ENCODE measurements at regions not wholly inside any gene's neighbourhood (a gene's known extent, or its start where the extent isn't known, plus 50 kb on each side); places are given as distances from the start of the nearest gene placed in this dataset.

DNA sequence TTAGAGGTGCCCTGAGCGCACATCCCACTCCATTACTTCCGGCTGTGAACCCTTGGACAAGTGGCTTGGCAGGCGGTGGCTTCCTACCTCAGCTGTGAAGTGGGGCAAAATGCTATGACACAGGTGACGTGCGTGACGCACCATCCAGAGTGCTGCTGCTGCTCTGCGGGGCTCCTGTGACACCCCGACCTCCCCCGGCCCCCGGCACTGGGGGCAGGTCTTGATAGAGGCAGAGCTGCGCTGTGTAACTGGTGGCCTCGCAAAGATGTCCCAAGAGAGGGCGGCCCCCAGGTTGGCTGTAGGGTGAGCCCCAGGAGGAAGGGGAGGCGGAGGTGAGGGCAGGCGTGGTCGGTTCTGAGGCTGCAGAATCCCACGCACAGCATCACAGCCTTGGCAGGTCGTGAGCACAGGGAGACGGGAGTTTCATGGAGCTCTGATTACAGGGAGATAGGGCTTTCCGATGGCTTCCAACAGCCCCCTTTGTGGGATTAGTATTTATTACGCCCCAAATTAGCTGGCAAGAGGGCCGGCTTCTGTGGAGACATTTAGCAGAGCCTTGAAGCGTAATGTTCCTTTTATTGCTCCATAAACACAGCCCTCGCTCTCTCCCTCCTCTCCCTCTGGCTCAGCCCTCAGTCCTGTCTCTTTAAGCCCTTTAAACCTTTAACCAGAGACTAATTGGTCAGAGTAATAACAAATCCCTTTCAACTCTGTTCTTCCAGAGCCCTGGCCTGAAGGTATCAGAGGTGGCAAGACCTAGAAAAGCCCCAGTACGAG is 328.1 kb downstream of the C16orf95 start:
- TF ChIP-seq, protein P1, sequence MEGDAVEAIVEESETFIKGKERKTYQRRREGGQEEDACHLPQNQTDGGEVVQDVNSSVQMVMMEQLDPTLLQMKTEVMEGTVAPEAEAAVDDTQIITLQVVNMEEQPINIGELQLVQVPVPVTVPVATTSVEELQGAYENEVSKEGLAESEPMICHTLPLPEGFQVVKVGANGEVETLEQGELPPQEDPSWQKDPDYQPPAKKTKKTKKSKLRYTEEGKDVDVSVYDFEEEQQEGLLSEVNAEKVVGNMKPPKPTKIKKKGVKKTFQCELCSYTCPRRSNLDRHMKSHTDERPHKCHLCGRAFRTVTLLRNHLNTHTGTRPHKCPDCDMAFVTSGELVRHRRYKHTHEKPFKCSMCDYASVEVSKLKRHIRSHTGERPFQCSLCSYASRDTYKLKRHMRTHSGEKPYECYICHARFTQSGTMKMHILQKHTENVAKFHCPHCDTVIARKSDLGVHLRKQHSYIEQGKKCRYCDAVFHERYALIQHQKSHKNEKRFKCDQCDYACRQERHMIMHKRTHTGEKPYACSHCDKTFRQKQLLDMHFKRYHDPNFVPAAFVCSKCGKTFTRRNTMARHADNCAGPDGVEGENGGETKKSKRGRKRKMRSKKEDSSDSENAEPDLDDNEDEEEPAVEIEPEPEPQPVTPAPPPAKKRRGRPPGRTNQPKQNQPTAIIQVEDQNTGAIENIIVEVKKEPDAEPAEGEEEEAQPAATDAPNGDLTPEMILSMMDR (IDR thresholded peaks at IDR 0.05; ENCODE audit: low read depth, low read length), result no peak
- H3K4me3 ChIP-seq (ENCODE audit: low read depth, low read length), result no peak overlapping the region

- H3K4me3 ChIP-seq (ENCODE audit: low read depth, low read length), result no peak overlapping the region
- TF ChIP-seq, protein P1 (IDR thresholded peaks at IDR 0.05; ENCODE audit: low read depth, low read length), result no peak
Observed at GRCh38 chr16:86990451-86990850, 326.7 kb downstream of the C16orf95 start.

DNA sequence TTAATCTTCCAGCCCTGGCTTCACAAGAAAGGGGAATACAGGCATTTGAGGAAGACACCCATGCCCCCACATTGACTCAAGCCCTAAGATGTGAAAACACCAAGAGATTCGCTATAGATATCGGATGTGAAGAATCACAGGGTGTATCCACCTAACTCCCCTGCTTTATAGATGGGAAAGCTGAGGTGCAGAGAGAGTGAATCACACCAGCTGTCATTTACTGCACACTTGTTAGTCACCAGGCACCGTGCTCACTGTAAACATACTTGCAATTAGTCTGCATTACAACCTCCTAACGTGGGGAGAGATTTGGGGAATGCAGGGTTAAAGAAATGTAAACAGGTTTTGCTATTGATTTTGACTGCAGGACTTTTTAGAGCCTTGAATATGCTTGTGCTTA is 325.5 kb downstream of the C16orf95 start:
- no peak overlapping the region for H3K4me3 ChIP-seq (ENCODE audit: low read depth, low read length)
- TF ChIP-seq, protein P1 (IDR thresholded peaks at IDR 0.05; ENCODE audit: low read depth, low read length), result no peak

GRCh38 chr16:86992587-86992986 is 324.6 kb downstream of the C16orf95 start:
- TF ChIP-seq, protein P1 (IDR thresholded peaks at IDR 0.05; ENCODE audit: low read depth, low read length), result no peak

GRCh38 chr16:86993426-86994110 is 323.6 kb downstream of the C16orf95 start:
- H3K4me3 ChIP-seq (ENCODE audit: low read depth, low read length), result no peak overlapping the region
- TF ChIP-seq, protein P1 (IDR thresholded peaks at IDR 0.05; ENCODE audit: low read depth, low read length), result no peak

More at GRCh38 chr16:86992587-86992986, 324.6 kb downstream of the C16orf95 start:
- no peak overlapping the region for H3K4me3 ChIP-seq (ENCODE audit: low read depth, low read length)

GRCh38 chr16:86994215-86994614 is 323.0 kb downstream of the C16orf95 start:
- H3K4me3 ChIP-seq (ENCODE audit: low read depth, low read length), result no peak overlapping the region
- TF ChIP-seq, protein P1 (IDR thresholded peaks at IDR 0.05; ENCODE audit: low read depth, low read length), result no peak

DNA sequence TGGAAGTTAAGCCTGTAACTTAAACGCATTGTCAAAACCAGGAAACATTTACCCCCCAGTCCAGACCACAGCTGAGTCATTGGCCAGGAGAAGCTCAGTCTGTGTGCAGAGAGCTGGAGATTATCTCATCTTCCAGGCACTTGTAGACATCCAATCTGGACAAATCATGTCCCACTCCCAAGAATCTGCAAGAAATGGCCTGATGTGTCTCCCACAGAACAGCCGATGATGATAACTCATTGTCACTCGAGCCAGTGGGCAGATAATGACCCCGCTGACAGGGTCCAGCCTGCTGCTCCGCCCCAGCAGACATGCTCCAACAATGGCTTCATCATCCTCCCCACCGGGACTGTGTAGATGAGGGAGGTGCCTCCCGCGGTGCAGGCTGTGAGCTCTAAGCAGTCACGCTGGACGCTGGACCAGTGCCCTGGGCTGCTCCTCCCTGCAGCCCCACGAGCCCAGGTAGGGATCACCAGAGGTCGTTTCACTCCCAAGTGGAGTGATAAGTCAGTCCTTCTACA is 322.5 kb downstream of the C16orf95 start:
- H3K4me3 ChIP-seq (ENCODE audit: low read depth, low read length), result 0 out of 2 replicates have a peak overlapping the region, but pooled peaks have one; percentile 34
- TF ChIP-seq, protein P1 (IDR thresholded peaks at IDR 0.05; ENCODE audit: low read depth, low read length), result no peak
